HEK293 (cell line): ENCODE measurements at regions not wholly inside any gene's neighbourhood (a gene's known extent, or its start where the extent isn't known, plus 50 kb on each side); places are given as distances from the start of the nearest gene placed in this dataset.

ENCODE experiments used
- KLF10 ChIP-seq: fragments of 450-650 bp; IDR thresholded peaks from 2 replicates; pipeline ENCODE4 v1.5.1; 2018; ENCODE audit warnings: missing biosample characterization, mild to moderate bottlenecking, missing genetic modification characterization
- KLF7 ChIP-seq: fragments of 450-650 bp; formaldehyde crosslinking; IDR thresholded peaks from 2 replicates; pipeline ENCODE4 v1.5.1; 2016; ENCODE audit warnings: missing biosample characterization, missing genetic modification characterization, borderline replicate concordance
- PRDM1 ChIP-seq: fragments of 450-650 bp; formaldehyde crosslinking; IDR thresholded peaks from 2 replicates; pipeline ENCODE4; 2016; ENCODE audit warnings: missing biosample characterization, missing genetic modification characterization
- TCF7L2 ChIP-seq: IDR thresholded peaks from 2 replicates; pipeline ENCODE4 v1.6.1; 2011; ENCODE audit warnings: low read depth, mild to moderate bottlenecking, inconsistent platforms, low read length, moderate library complexity, borderline replicate concordance
- ZBTB8A ChIP-seq: fragments of 450-650 bp; formaldehyde crosslinking; IDR thresholded peaks from 2 replicates; pipeline ENCODE4 v1.5.1; 2016; ENCODE audit warnings: missing biosample characterization, missing genetic modification characterization
- ZNF510 ChIP-seq: fragments of 450-650 bp; formaldehyde crosslinking; IDR thresholded peaks from 2 replicates; pipeline ENCODE4 v1.5.1; 2018; ENCODE audit warnings: mild to moderate bottlenecking, missing genetic modification characterization, missing biosample characterization; ENCODE audit not compliant: insufficient replicate concordance
- ZNF530 ChIP-seq: fragments of 450-650 bp; formaldehyde crosslinking; IDR thresholded peaks from 2 replicates; pipeline ENCODE4 v1.5.1; 2016; ENCODE audit warnings: low read depth, missing biosample characterization, missing genetic modification characterization
- TF ChIP-seq, protein P1 (sequence below): fragments of 450-650 bp; formaldehyde crosslinking; IDR thresholded peaks from 2 replicates; pipeline ENCODE4 v1.5.1; 2016; ENCODE audit warnings: missing biosample characterization, missing genetic modification characterization
- TF ChIP-seq, protein P2 (sequence below): fragments of 450-650 bp; formaldehyde crosslinking; optimal IDR thresholded peaks from 2 replicates; pipeline ENCODE3; 2016; ENCODE audit warnings: missing biosample characterization, mild to moderate bottlenecking, missing genetic modification characterization
- TF ChIP-seq, protein P3 (sequence below): fragments of 450-650 bp; formaldehyde crosslinking; IDR thresholded peaks from 2 replicates; pipeline ENCODE4 v1.5.1; 2016; ENCODE audit warnings: missing biosample characterization, missing genetic modification characterization
- TF ChIP-seq, protein P4 (sequence below): fragments of 450-650 bp; formaldehyde crosslinking; IDR thresholded peaks from 2 replicates; pipeline ENCODE4 v1.5.1; 2016; ENCODE audit warnings: missing biosample characterization, missing genetic modification characterization

DNA sequence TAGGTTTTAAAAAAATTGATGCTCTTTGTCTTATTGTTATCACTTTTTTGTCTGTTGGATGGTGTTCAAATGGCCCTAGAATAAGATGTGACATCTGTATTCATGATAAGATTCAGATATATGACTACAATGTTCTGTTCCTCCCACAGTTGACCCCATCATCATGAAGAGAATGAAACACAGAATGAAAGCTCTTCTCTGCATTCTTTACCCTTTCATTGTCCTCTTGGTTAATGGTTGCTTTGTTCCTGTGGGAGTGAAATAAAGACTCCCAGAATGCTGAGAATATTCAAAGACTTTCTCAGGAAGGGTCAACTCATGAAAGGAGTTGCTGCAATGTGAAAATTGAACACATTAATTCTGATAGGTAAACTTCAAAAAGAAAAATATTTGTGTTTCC is 1015.8 kb downstream of the SORCS3 start:
- no peak for TF ChIP-seq KLF10
- TF ChIP-seq, protein P1, sequence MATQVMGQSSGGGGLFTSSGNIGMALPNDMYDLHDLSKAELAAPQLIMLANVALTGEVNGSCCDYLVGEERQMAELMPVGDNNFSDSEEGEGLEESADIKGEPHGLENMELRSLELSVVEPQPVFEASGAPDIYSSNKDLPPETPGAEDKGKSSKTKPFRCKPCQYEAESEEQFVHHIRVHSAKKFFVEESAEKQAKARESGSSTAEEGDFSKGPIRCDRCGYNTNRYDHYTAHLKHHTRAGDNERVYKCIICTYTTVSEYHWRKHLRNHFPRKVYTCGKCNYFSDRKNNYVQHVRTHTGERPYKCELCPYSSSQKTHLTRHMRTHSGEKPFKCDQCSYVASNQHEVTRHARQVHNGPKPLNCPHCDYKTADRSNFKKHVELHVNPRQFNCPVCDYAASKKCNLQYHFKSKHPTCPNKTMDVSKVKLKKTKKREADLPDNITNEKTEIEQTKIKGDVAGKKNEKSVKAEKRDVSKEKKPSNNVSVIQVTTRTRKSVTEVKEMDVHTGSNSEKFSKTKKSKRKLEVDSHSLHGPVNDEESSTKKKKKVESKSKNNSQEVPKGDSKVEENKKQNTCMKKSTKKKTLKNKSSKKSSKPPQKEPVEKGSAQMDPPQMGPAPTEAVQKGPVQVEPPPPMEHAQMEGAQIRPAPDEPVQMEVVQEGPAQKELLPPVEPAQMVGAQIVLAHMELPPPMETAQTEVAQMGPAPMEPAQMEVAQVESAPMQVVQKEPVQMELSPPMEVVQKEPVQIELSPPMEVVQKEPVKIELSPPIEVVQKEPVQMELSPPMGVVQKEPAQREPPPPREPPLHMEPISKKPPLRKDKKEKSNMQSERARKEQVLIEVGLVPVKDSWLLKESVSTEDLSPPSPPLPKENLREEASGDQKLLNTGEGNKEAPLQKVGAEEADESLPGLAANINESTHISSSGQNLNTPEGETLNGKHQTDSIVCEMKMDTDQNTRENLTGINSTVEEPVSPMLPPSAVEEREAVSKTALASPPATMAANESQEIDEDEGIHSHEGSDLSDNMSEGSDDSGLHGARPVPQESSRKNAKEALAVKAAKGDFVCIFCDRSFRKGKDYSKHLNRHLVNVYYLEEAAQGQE, result no peak
- TF ChIP-seq, protein P2, sequence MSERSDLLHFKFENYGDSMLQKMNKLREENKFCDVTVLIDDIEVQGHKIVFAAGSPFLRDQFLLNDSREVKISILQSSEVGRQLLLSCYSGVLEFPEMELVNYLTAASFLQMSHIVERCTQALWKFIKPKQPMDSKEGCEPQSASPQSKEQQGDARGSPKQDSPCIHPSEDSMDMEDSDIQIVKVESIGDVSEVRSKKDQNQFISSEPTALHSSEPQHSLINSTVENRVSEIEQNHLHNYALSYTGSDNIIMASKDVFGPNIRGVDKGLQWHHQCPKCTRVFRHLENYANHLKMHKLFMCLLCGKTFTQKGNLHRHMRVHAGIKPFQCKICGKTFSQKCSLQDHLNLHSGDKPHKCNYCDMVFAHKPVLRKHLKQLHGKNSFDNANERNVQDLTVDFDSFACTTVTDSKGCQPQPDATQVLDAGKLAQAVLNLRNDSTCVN (tag by site-specific recombination), result no peak
- TF ChIP-seq, protein P3, sequence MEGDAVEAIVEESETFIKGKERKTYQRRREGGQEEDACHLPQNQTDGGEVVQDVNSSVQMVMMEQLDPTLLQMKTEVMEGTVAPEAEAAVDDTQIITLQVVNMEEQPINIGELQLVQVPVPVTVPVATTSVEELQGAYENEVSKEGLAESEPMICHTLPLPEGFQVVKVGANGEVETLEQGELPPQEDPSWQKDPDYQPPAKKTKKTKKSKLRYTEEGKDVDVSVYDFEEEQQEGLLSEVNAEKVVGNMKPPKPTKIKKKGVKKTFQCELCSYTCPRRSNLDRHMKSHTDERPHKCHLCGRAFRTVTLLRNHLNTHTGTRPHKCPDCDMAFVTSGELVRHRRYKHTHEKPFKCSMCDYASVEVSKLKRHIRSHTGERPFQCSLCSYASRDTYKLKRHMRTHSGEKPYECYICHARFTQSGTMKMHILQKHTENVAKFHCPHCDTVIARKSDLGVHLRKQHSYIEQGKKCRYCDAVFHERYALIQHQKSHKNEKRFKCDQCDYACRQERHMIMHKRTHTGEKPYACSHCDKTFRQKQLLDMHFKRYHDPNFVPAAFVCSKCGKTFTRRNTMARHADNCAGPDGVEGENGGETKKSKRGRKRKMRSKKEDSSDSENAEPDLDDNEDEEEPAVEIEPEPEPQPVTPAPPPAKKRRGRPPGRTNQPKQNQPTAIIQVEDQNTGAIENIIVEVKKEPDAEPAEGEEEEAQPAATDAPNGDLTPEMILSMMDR, result no peak
- TF ChIP-seq ZNF510, result no peak
- no peak for TF ChIP-seq KLF7 (tag by site-specific recombination)
- no peak for TF ChIP-seq TCF7L2
- no peak for TF ChIP-seq PRDM1
- no peak for TF ChIP-seq ZNF530 (tag by site-specific recombination)
- TF ChIP-seq, protein P4, sequence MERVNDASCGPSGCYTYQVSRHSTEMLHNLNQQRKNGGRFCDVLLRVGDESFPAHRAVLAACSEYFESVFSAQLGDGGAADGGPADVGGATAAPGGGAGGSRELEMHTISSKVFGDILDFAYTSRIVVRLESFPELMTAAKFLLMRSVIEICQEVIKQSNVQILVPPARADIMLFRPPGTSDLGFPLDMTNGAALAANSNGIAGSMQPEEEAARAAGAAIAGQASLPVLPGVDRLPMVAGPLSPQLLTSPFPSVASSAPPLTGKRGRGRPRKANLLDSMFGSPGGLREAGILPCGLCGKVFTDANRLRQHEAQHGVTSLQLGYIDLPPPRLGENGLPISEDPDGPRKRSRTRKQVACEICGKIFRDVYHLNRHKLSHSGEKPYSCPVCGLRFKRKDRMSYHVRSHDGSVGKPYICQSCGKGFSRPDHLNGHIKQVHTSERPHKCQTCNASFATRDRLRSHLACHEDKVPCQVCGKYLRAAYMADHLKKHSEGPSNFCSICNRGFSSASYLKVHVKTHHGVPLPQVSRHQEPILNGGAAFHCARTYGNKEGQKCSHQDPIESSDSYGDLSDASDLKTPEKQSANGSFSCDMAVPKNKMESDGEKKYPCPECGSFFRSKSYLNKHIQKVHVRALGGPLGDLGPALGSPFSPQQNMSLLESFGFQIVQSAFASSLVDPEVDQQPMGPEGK (tag by site-specific recombination), result no peak
- no peak for TF ChIP-seq ZBTB8A (tag by site-specific recombination)
